Renal cortex interstitium (tissue), 11 donors: ENCODE measurements at regions not wholly inside any gene's neighbourhood (a gene's known extent, or its start where the extent isn't known, plus 50 kb on each side); places are given as distances from the start of the nearest gene placed in this dataset.
"Not testable (repeated sequence)": the region's sequence is repeated elsewhere in the genome, so short reads cannot be mapped to it uniquely, and the experiment has no call there.

Source experiments
- DNase-seq, 11 donors: peaks; one replicate each; pipeline ENCODE4 v3.0.0-alpha.2; 2013; ENCODE audit warnings: low read depth in 9 of 11, low spot score in 4 of 11; ENCODE audit errors: extremely low read depth in 1 of 11

GRCh38 chr2:60359569-60359968 lies 193.9 kb downstream of the BCL11A start:
- DNase-seq, result no peak

- DNase-seq, result no peak
Observed at GRCh38 chr2:60358476-60358875, 195.0 kb downstream of the BCL11A start.

GRCh38 chr2:60357996-60358395 lies 195.5 kb downstream of the BCL11A start:
- DNase-seq, result no peak

- no peak for DNase-seq
Observed at GRCh38 chr2:60356346-60356745, 197.1 kb downstream of the BCL11A start.

GRCh38 chr2:60355849-60356261 lies 197.6 kb downstream of the BCL11A start:
- DNase-seq, result no peak

GRCh38 chr2:60354713-60355112 lies 198.7 kb downstream of the BCL11A start:
- no peak for DNase-seq

- DNase-seq, result no peak
Observed at GRCh38 chr2:60353863-60354262, 199.6 kb downstream of the BCL11A start.

- DNase-seq, result peak in 8 of 11 donors; percentile 6 to 44 (median 26)
Observed at GRCh38 chr2:60353406-60353800, 200.1 kb downstream of the BCL11A start.

- DNase-seq, result peak in 1 of 11 donors; percentile 11
Observed at GRCh38 chr2:60352491-60353405, 200.7 kb downstream of the BCL11A start.

- DNase-seq, result no peak
Observed at GRCh38 chr2:60351802-60352201, 201.7 kb downstream of the BCL11A start.

GRCh38 chr2:60351321-60351720 lies 202.1 kb downstream of the BCL11A start:
- no peak for DNase-seq

- no peak for DNase-seq
Observed at GRCh38 chr2:60350791-60351190, 202.7 kb downstream of the BCL11A start.

GRCh38 chr2:60347781-60348180 lies 205.7 kb downstream of the BCL11A start:
- no peak for DNase-seq

- not testable (repeated sequence) for DNase-seq
Observed at GRCh38 chr2:60342491-60342890, 211.0 kb downstream of the BCL11A start.

- DNase-seq, result no peak
Observed at GRCh38 chr2:60341151-60341550, 212.3 kb downstream of the BCL11A start.

- no peak for DNase-seq
Observed at GRCh38 chr2:60339286-60339685, 214.2 kb downstream of the BCL11A start.

- DNase-seq, result no peak
Observed at GRCh38 chr2:60337142-60337497, 216.3 kb downstream of the BCL11A start.

- DNase-seq, result no peak
Observed at GRCh38 chr2:60336442-60337141, 216.9 kb downstream of the BCL11A start.

GRCh38 chr2:60335533-60336237 lies 217.8 kb downstream of the BCL11A start:
- DNase-seq, result no peak

- DNase-seq, result no peak
Observed at GRCh38 chr2:60334610-60335009, 218.8 kb downstream of the BCL11A start.
